GM21515 (cell line): ENCODE measurements at regions not wholly inside any gene's neighbourhood (a gene's known extent, or its start where the extent isn't known, plus 50 kb on each side); places are given as distances from the start of the nearest gene placed in this dataset.
"Not testable (repeated sequence)": the region's sequence is repeated elsewhere in the genome, so short reads cannot be mapped to it uniquely, and the experiment has no call there.

Experiments used
- ATAC-seq: cut with Tn5 transposase; IDR thresholded peaks from one replicate; pipeline ENCODE4 v1.9.1; 2021; ENCODE audit not compliant: unreplicated experiment

GRCh38 chr2:111385226-111385957, 264.7 kb downstream of the BCL2L11 start:
- ATAC-seq: not testable (repeated sequence)

- not testable (repeated sequence) for ATAC-seq
Measured at GRCh38 chr2:111390605-111391004, 269.9 kb downstream of the BCL2L11 start.

- ATAC-seq: not testable (repeated sequence)
Measured at GRCh38 chr2:111395350-111396128, 274.8 kb downstream of the BCL2L11 start.

GRCh38 chr2:111400598-111401253, 280.0 kb downstream of the BCL2L11 start:
- ATAC-seq: not testable (repeated sequence)

GRCh38 chr2:111401270-111402140, 280.8 kb downstream of the BCL2L11 start:
- ATAC-seq: not testable (repeated sequence)

- not testable (repeated sequence) for ATAC-seq
Measured at GRCh38 chr2:111402450-111402849, 281.7 kb downstream of the BCL2L11 start.

GRCh38 chr2:111403287-111403686, 282.6 kb downstream of the BCL2L11 start:
- ATAC-seq: not testable (repeated sequence)

GRCh38 chr2:111406616-111407015, 285.9 kb downstream of the BCL2L11 start:
- ATAC-seq: not testable (repeated sequence)

- ATAC-seq: not testable (repeated sequence)
Measured at GRCh38 chr2:111407632-111408194, 287.0 kb downstream of the BCL2L11 start.

- ATAC-seq: not testable (repeated sequence)
Measured at GRCh38 chr2:111410868-111411406, 290.2 kb downstream of the BCL2L11 start.

GRCh38 chr2:111411867-111412681, 291.4 kb downstream of the BCL2L11 start:
- ATAC-seq: not testable (repeated sequence)

- not testable (repeated sequence) for ATAC-seq
Measured at GRCh38 chr2:111412841-111413650, 292.3 kb downstream of the BCL2L11 start.

- not testable (repeated sequence) for ATAC-seq
Measured at GRCh38 chr2:111413950-111414349, 293.2 kb downstream of the BCL2L11 start.

- ATAC-seq: not testable (repeated sequence)
Measured at GRCh38 chr2:111415765-111416743, 295.3 kb downstream of the BCL2L11 start.

- not testable (repeated sequence) for ATAC-seq
Measured at GRCh38 chr2:111417026-111417425, 296.3 kb downstream of the BCL2L11 start.

- ATAC-seq: not testable (repeated sequence)
Measured at GRCh38 chr2:111418091-111418875, 297.6 kb downstream of the BCL2L11 start.
